GM10266 (cell line): ENCODE measurements at regions not wholly inside any gene's neighbourhood (a gene's known extent, or its start where the extent isn't known, plus 50 kb on each side); places are given as distances from the start of the nearest gene placed in this dataset.

Experiments
- DNase-seq: peaks from one replicate; pipeline ENCODE4 v3.0.0; 2012; ENCODE audit errors: extremely low spot score
- TF ChIP-seq, protein P1 (sequence below): IDR thresholded peaks from 2 replicates; pipeline ENCODE4 v1.5.1; 2012; ENCODE audit warnings: mild to moderate bottlenecking, low read depth; ENCODE audit not compliant: control insufficient read depth, insufficient read depth; ENCODE audit errors: missing control alignments

DNA sequence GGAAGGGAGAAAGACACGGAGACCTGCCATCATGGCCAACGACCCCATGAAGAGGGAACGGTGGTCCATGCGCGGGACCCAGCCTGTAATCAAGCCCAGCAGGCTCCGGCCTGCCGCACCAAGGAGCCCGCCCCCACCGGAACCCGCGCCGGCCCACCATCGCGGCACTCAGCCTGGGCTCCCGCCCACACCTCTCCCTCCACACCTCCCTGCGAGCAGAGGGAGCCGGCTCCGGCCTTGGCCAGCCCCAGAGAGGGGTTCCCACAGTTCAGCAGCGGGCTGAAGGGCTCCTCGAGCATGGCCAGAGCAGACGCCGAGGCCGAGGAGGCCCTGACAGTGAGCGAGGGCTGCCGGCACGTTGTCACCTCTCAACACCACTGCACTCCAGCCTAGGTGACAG lies 1302.8 kb upstream of the CNTN5 start:
- no peak for DNase-seq
- TF ChIP-seq, protein P1, sequence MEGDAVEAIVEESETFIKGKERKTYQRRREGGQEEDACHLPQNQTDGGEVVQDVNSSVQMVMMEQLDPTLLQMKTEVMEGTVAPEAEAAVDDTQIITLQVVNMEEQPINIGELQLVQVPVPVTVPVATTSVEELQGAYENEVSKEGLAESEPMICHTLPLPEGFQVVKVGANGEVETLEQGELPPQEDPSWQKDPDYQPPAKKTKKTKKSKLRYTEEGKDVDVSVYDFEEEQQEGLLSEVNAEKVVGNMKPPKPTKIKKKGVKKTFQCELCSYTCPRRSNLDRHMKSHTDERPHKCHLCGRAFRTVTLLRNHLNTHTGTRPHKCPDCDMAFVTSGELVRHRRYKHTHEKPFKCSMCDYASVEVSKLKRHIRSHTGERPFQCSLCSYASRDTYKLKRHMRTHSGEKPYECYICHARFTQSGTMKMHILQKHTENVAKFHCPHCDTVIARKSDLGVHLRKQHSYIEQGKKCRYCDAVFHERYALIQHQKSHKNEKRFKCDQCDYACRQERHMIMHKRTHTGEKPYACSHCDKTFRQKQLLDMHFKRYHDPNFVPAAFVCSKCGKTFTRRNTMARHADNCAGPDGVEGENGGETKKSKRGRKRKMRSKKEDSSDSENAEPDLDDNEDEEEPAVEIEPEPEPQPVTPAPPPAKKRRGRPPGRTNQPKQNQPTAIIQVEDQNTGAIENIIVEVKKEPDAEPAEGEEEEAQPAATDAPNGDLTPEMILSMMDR: no peak

DNA sequence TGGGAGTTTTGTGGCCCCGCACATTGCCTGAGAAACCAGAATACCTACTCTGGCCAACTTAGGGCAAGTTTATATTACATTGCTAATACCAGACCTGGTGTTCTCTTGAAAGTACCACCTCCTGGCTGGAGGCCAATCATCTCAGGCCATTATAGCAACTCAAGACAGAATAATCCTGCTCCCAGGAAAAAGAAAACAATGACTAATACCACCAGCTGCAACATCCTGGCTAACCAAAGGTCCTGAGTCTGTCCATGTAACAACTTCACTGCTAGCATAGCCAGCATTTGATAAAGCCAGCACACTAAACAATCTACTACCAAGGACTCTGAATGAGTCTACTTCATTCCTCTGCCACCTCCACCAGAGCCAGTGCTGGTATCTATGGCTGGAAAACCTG lies 1298.7 kb upstream of the CNTN5 start:
- TF ChIP-seq, protein P1: no peak
- no peak for DNase-seq

DNA sequence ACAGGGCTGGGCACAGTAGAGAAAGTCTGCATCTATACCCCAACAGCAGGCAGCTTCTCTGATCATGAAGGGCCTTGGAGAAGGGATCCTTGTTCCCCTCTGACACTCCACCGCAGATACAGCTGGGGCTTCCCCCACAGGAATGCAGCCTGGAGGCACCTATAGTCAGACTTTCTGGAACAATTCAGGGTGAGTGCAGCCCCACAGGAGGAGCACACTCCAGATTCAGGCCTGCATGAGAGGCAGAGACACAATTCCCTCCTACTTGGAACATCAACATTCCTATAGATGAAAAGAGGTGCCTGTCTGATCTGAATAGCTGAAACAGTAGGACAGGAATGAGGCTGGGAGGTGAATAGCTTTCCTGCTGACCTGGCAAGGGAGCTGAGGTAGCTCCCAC lies 1298.0 kb upstream of the CNTN5 start:
- DNase-seq: no peak
- TF ChIP-seq, protein P1: no peak

DNA sequence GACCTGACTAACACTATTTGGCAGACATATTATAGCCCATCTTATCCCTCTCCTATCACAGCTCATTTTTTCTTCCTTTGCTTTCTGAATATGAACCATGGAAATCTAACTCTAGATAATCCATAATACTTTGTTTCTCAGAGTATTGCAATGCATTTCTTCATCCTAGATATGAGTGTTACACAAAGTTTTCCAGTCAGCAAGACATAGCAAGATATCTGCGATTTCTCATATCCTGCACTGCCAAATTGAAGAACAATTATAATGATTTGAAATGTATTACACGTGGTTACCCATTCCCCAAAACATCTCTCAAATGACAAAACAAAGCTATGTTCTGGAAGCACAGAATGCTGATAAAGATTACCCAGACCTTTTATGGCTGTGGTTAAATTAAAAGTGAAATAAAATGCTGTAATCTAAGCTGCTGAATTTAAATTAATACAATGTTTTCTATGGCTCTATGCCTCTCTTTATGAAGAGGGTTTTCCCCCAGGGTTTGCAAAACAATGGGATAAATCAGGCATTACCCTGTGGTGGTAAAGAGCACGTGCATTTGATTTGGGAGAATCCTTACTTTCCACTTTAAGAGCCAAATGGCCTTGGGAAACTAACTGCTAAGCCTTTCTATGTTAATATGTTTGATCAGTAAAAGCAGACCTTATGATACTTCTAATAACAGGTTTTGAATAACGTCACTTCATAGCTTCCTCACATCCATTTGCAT lies 1291.0 kb upstream of the CNTN5 start:
- TF ChIP-seq, protein P1: no peak
- DNase-seq: no peak

DNA sequence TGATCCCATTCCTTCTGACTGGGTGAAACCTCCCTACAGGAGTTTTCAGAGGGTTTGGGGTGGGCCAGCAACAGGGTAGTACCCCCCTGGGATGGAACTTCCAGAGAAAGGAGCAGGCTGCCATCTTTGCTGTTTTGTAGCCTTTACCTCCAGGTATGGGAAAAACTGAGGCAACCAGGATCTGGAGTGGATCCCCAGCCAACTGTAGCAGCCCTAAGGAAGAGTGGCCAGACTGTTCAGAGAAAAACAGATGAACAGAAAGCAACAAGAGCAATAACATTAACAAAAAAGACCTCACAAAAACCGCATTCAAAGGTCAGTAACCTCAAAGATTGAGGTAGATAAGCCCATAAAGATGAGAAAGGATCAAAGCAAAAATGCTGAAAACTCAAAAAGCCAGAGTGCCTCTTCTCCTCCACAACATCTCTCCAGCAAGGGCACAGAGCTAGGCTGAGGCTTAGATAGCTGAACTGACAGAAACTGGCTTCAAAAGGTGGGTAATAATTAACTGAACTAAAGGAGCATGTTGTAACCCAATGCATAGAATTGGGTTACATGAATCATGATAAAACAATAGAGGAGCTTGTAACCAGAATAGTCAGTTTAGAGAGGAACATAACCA lies 1288.6 kb upstream of the CNTN5 start:
- TF ChIP-seq, protein P1: no peak
- DNase-seq: no peak

DNA sequence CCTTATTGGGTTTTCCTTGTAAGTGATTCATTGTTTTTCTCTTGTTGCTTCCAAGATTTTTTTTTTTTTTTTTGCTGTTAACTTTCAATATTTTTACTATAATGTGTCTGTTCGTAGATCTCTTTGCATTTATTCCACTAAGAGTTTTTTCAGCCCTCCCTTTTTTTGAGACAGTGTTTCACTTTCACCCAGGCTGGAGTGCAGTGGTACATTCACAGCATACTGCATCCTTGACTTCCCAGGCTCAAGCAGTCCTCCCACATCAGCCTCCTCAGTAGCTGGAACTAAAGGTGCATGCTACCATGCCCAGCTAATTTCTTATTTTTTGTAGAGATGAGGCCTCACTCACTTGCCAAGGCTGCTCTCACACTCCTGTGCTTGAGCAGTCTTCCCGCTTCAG lies 1282.0 kb upstream of the CNTN5 start:
- no peak for DNase-seq

More for the DNA sequence above, 1282.0 kb upstream of the CNTN5 start:
- TF ChIP-seq, protein P1: no peak
